HCT116 (cell line): ENCODE measurements at regions not wholly inside any gene's neighbourhood (a gene's known extent, or its start where the extent isn't known, plus 50 kb on each side); places are given as distances from the start of the nearest gene placed in this dataset.

Experiments
- EGR1 ChIP-seq: IDR thresholded peaks from 2 replicates; pipeline ENCODE4 v1.6.1; 2012; ENCODE audit warnings: low read depth
- ELF1 ChIP-seq: IDR thresholded peaks from 2 replicates; pipeline ENCODE4 v1.6.1; 2012; ENCODE audit warnings: low read depth, borderline replicate concordance
- EZH2 ChIP-seq: fragments of 200-600 bp; sonication (generic); IDR thresholded peaks from 2 replicates; pipeline ENCODE4 v1.6.1; 2017; ENCODE audit warnings: antibody characterized with exemption, mixed run types
- JUND ChIP-seq: IDR thresholded peaks from 2 replicates; pipeline ENCODE4 v1.6.1; 2012
- YY1 ChIP-seq: IDR thresholded peaks from 2 replicates; pipeline ENCODE4 v1.6.1; 2011; ENCODE audit warnings: low read length, low read depth, moderate library complexity, mild to moderate bottlenecking; ENCODE audit not compliant: insufficient replicate concordance; ENCODE audit errors: extremely low read depth
- ZBTB33 ChIP-seq: IDR thresholded peaks from 2 replicates; pipeline ENCODE4 v1.6.1; 2011; ENCODE audit warnings: mild to moderate bottlenecking, low read length, moderate library complexity; ENCODE audit not compliant: insufficient replicate concordance; ENCODE audit errors: extremely low read depth
- TF ChIP-seq, protein P1 (sequence below), 3 experiments: fragments of 200-600 bp in 1 of 3; sonication (generic) in 1 of 3; IDR thresholded peaks in 2 of 3; conservative IDR thresholded peaks in 1 of 3; 2 replicates each; pipeline ENCODE4 v1.5.1; 2012 to 2017; ENCODE audit warnings: low read depth in 2 of 3, low read length in 2 of 3, antibody characterized with exemption in 1 of 3, borderline replicate concordance in 1 of 3, control low read depth in 1 of 3, mild to moderate bottlenecking in 1 of 3, mixed read lengths in 1 of 3, mixed run types in 1 of 3, moderate library complexity in 1 of 3; ENCODE audit not compliant: insufficient read depth in 1 of 3
- TF ChIP-seq, protein P2 (sequence below): IDR thresholded peaks from 2 replicates; pipeline ENCODE4 v1.6.1; 2012

GRCh38 chr21:31530364-31530763 lies 129.1 kb upstream of the SOD1 start:
- no peak for TF ChIP-seq EGR1
- TF ChIP-seq, protein P1, sequence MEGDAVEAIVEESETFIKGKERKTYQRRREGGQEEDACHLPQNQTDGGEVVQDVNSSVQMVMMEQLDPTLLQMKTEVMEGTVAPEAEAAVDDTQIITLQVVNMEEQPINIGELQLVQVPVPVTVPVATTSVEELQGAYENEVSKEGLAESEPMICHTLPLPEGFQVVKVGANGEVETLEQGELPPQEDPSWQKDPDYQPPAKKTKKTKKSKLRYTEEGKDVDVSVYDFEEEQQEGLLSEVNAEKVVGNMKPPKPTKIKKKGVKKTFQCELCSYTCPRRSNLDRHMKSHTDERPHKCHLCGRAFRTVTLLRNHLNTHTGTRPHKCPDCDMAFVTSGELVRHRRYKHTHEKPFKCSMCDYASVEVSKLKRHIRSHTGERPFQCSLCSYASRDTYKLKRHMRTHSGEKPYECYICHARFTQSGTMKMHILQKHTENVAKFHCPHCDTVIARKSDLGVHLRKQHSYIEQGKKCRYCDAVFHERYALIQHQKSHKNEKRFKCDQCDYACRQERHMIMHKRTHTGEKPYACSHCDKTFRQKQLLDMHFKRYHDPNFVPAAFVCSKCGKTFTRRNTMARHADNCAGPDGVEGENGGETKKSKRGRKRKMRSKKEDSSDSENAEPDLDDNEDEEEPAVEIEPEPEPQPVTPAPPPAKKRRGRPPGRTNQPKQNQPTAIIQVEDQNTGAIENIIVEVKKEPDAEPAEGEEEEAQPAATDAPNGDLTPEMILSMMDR (IDR thresholded peaks at IDR 0.05 in 2 of 3, conservative IDR thresholded peaks at IDR 0.05 in 1 of 3; ENCODE audit: borderline replicate concordance in 1 of 3, insufficient read depth in 1 of 3, low read depth in 2 of 3, low read length in 2 of 3), result 0 out of 6 replicates have a peak, but pooled peaks of 1 of the 3 experiments have one; percentile 8
- no peak for TF ChIP-seq EZH2
- TF ChIP-seq ZBTB33, result no peak
- no peak for TF ChIP-seq YY1
- no peak for TF ChIP-seq JUND
- TF ChIP-seq, protein P2, sequence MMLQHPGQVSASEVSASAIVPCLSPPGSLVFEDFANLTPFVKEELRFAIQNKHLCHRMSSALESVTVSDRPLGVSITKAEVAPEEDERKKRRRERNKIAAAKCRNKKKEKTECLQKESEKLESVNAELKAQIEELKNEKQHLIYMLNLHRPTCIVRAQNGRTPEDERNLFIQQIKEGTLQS, result no peak
- TF ChIP-seq ELF1, result no peak
